HT1080 (cell line): ENCODE measurements at regions not wholly inside any gene's neighbourhood (a gene's known extent, or its start where the extent isn't known, plus 50 kb on each side); places are given as distances from the start of the nearest gene placed in this dataset.
"Not testable (repeated sequence)": the region's sequence is repeated elsewhere in the genome, so short reads cannot be mapped to it uniquely, and the experiment has no call there.

Experiments
- DNase-seq: peaks from one replicate; pipeline ENCODE4 v3.0.0-alpha.2; 2015; ENCODE audit warnings: low read depth

GRCh38 chr11:87473174-87473573 lies 435.4 kb downstream of the TMEM135 start:
- peak; percentile 86 for DNase-seq

- no peak for DNase-seq
Observed at GRCh38 chr11:87466223-87466622, 428.5 kb downstream of the TMEM135 start.

GRCh38 chr11:87465716-87466115 lies 428.0 kb downstream of the TMEM135 start:
- no peak for DNase-seq

GRCh38 chr11:87463486-87464102 lies 425.9 kb downstream of the TMEM135 start:
- peak; percentile 12 for DNase-seq

GRCh38 chr11:87462171-87462570 lies 424.4 kb downstream of the TMEM135 start:
- no peak for DNase-seq

- no peak for DNase-seq
Observed at GRCh38 chr11:87460842-87461637, 423.3 kb downstream of the TMEM135 start.

- DNase-seq: no peak
Observed at GRCh38 chr11:87460279-87460678, 422.5 kb downstream of the TMEM135 start.

- DNase-seq: no peak
Observed at GRCh38 chr11:87459351-87459750, 421.6 kb downstream of the TMEM135 start.

GRCh38 chr11:87456499-87456898 lies 418.8 kb downstream of the TMEM135 start:
- no peak for DNase-seq

- no peak for DNase-seq
Observed at GRCh38 chr11:87455180-87455579, 417.4 kb downstream of the TMEM135 start.

- DNase-seq: peak; percentile 5
Observed at GRCh38 chr11:87454241-87454640, 416.5 kb downstream of the TMEM135 start.

- DNase-seq: no peak
Observed at GRCh38 chr11:87453531-87454089, 415.9 kb downstream of the TMEM135 start.

- not testable (repeated sequence) for DNase-seq
Observed at GRCh38 chr11:87452025-87452424, 414.3 kb downstream of the TMEM135 start.

- DNase-seq: no peak
Observed at GRCh38 chr11:87451395-87451794, 413.7 kb downstream of the TMEM135 start.

GRCh38 chr11:87447606-87448005 lies 409.9 kb downstream of the TMEM135 start:
- DNase-seq: no peak

- DNase-seq: peak; percentile 29
Observed at GRCh38 chr11:87444993-87445392, 407.3 kb downstream of the TMEM135 start.

- no peak for DNase-seq
Observed at GRCh38 chr11:87443707-87444106, 406.0 kb downstream of the TMEM135 start.

- no peak for DNase-seq
Observed at GRCh38 chr11:87440076-87440770, 402.5 kb downstream of the TMEM135 start.

GRCh38 chr11:87438416-87438815 lies 400.7 kb downstream of the TMEM135 start:
- DNase-seq: no peak

- peak; percentile 85 for DNase-seq
Observed at GRCh38 chr11:87437844-87438223, 400.1 kb downstream of the TMEM135 start.

GRCh38 chr11:87437133-87437843 lies 399.6 kb downstream of the TMEM135 start:
- no peak for DNase-seq
